T-helper 1 cell (primary cell): ENCODE measurements at regions not wholly inside any gene's neighbourhood (a gene's known extent, or its start where the extent isn't known, plus 50 kb on each side); places are given as distances from the start of the nearest gene placed in this dataset.

ENCODE experiments used
- DNase-seq, 5 donors: peaks; one replicate each; pipeline ENCODE4 v3.0.0-alpha.2; 2012 to 2020

DNA sequence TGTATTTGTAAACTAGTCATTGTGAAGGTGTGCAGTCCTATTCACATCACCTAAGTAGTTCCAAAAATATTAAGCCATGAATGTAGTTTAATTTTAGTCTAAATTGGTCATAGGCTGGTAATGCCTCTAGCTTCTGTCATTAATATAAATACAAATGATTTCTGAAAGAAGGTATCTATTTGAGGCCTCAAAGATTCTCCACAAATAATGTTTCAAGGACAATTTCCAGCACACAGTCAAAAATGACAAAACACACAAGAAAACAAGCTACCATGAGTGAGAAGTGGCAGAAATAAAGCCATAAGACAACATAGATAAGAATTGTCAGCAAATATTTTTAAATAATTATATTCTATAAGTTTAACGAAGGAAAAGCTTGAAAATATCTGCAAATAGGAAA is 66.7 kb upstream of the PDK4 start:
- DNase-seq, result no peak

DNA sequence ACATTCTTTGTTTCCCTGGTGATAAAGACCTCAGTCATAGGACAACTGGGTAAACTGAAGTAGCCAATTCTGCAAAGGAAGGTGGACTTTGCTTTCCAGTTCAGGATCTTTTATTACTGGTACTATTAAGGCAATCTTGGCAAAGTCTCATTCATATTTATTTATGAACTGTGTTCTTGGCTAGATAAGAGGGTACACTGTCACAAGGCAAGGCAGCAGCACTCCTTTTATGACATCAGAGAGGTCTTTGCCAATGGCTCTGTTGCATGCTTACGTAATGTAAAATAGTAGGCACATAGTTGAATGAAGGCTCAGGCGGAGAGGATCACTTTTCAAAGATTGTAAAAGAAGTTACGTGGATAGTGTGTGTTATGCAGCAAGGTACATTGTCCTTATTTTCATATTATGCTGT is 63.7 kb upstream of the PDK4 start:
- DNase-seq, result no peak

DNA sequence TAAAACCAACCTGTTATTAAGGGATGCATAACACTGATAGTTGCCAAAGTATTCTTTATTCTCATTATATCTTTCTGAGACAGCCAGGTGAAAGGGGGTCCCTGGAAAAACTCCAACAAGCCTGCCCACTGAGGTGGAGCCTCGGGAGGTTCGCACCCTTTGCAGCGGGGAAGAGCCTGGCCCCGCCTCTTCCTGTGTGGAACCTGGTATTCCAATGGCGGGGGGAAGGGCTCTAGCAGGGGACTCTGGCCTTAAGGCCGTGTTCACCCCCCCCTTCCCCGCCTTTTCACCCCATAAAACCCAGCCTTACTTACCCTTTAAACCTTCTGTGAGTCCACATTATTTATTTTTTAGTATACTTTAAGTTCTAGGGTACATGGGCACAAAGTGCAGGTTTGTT is 62.4 kb upstream of the PDK4 start:
- DNase-seq, result no peak

DNA sequence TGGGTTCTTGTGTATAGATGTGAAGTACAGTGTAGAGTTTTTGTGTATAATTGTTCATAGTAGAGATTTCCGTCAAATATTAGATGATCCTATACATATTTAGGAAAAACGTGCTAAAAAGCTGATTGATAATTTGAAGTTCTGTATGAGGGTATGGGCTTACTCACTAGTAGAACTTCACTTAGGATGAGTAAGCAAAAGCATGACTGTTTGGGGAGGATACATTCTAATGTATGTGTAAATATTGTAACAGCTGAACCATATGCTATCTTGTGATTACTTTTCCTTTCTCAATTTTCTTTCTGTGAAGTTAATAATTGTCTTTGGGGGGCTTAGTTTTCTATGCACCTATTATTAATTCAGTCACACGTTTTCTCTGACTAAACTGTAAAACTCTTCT is 53.2 kb upstream of the PDK4 start:
- no peak for DNase-seq

DNA sequence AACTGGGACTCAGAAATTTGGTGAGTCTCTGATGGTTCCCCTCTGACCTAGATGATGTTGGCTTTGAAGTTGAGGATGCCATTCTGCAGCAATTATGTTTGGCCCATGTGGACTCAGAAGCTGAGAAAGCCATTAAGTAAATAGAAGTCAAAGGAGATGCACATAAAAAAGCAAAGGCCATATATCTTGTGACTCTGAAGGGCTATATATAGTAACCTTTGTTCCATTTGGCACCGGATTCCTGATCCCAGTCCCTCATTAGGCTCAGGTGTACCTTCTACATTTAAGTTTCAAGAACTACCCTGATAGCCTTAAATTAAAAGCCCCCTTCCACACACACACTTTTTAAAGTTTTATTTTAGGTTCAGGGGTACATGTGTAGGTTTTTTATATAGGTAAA is 50.0 kb upstream of the PDK4 start:
- no peak for DNase-seq
